ENCODE measurements at regions not wholly inside any gene's neighbourhood (a gene's known extent, or its start where the extent isn't known, plus 50 kb on each side); places are given as distances from the start of the nearest gene placed in this dataset.

- TF ChIP-seq POLR2AphosphoS5 (IDR thresholded peaks at IDR 0.05; ENCODE audit: low read depth, low read length) (no peak), SPI1 (IDR thresholded peaks at IDR 0.05; ENCODE audit: low read depth, low read length) (no peak), POLR2A (IDR thresholded peaks at IDR 0.05; ENCODE audit: low read depth, low read length) (no peak), TAF1 (IDR thresholded peaks at IDR 0.05; ENCODE audit: low read depth, low read length) (no peak)
Measured at GRCh38 chr6:47964969-47965368, 146.0 kb downstream of the PTCHD4 start.

Measured in GM12891 (cell line).